LNCAP (cell line): ENCODE measurements at regions not wholly inside any gene's neighbourhood (a gene's known extent, or its start where the extent isn't known, plus 50 kb on each side); places are given as distances from the start of the nearest gene placed in this dataset.

Source experiments
- CTCF ChIP-seq: fragments of 450-650 bp; IDR thresholded peaks from 2 replicates; pipeline ENCODE4 v1.5.1; 2017; ENCODE audit warnings: mild to moderate bottlenecking

GRCh38 chr5:87944553-87945285 is 323.9 kb downstream of the TMEM161B start:
- no peak for TF ChIP-seq CTCF

DNA sequence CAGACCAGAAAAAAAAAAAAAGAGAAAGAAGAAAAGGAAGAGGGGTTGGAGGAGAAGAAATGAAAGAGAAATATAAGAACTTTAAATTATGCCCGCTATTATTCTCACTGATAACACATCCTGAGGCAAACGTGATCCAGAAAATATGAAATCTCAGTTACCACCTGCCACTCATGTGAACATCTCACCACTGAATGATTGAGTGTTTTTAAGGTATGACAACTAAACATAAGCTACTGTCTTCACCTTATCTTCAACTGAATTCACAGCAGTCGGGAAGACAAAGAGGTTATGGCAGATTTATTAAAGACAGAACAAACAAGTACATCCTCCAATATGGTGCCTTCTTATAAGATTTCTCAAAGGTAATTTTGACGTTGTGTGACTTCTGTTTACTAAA is 327.9 kb downstream of the TMEM161B start:
- no peak for TF ChIP-seq CTCF

GRCh38 chr5:87936667-87937066 is 332.0 kb downstream of the TMEM161B start:
- TF ChIP-seq CTCF: no peak

- no peak for TF ChIP-seq CTCF
These were observed 344.2 kb downstream of the TMEM161B start for GRCh38 chr5:87924436-87924835.

- no peak for TF ChIP-seq CTCF
These were observed 352.3 kb downstream of the TMEM161B start for GRCh38 chr5:87916320-87916719.

- no peak for TF ChIP-seq CTCF
These were observed 356.2 kb downstream of the TMEM161B start for GRCh38 chr5:87912419-87912818.

- no peak for TF ChIP-seq CTCF
These were observed 359.3 kb downstream of the TMEM161B start for GRCh38 chr5:87909382-87909781.

DNA sequence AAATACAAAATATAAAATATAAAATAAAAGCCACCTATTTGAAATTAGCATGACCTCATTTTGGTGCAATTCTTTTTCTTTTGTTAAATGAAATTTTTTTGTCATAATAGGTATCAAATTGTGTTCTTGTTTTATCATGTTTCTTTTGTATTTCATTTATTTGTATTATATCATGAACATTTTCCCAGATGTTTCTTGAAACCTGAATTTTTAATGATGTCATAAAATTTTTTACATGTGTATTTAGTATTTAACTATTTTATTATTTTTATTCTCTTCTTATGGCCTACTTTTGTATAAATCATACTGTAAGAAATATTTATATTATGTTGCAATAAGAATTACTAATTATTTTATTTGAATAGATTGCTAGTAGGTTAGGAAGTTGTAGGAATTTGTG is 361.7 kb downstream of the TMEM161B start:
- no peak for TF ChIP-seq CTCF
